Cardiac fibroblast (primary cell): ENCODE measurements at regions not wholly inside any gene's neighbourhood (a gene's known extent, or its start where the extent isn't known, plus 50 kb on each side); places are given as distances from the start of the nearest gene placed in this dataset.

ENCODE experiments used
- DNase-seq, 2 donors: peaks; one replicate each; pipeline versions ENCODE4 v3.0.0 to v3.0.0-alpha.2; 2010; ENCODE audit warnings: low read depth in 2 of 2
- H3K4me3 ChIP-seq, 2 donors: replicated peaks in 1 of 2; 1 replicate in 1 of 2; 2 replicates in 1 of 2; pipeline ENCODE4 v1.5.1; 2011; ENCODE audit warnings: low read depth in 2 of 2, low read length in 2 of 2, mild to moderate bottlenecking in 2 of 2, moderate library complexity in 1 of 2
- TF ChIP-seq, protein P1 (sequence below): IDR thresholded peaks from one replicate; pipeline ENCODE4 v1.5.1; 2011; ENCODE audit warnings: low read depth, mild to moderate bottlenecking, low read length, inconsistent platforms

DNA sequence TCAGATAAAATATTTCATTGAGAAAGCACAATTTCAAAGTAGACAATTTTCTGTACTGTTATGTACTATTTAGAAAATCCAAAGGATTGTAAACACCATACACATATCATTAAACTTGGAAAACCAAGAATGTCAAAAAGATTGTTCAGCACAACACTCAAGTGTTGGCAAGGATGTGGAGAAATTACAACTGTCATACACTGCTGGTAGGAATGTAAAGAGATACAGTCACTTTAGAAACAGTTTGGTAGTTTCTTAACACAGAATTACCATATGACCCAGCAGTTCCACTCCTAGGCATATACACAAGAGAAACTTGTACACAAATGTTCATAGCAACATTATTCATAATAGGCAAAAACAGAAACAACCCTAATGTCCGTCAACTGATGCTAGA is 71.2 kb downstream of the OR2K2 start:
- TF ChIP-seq, protein P1, sequence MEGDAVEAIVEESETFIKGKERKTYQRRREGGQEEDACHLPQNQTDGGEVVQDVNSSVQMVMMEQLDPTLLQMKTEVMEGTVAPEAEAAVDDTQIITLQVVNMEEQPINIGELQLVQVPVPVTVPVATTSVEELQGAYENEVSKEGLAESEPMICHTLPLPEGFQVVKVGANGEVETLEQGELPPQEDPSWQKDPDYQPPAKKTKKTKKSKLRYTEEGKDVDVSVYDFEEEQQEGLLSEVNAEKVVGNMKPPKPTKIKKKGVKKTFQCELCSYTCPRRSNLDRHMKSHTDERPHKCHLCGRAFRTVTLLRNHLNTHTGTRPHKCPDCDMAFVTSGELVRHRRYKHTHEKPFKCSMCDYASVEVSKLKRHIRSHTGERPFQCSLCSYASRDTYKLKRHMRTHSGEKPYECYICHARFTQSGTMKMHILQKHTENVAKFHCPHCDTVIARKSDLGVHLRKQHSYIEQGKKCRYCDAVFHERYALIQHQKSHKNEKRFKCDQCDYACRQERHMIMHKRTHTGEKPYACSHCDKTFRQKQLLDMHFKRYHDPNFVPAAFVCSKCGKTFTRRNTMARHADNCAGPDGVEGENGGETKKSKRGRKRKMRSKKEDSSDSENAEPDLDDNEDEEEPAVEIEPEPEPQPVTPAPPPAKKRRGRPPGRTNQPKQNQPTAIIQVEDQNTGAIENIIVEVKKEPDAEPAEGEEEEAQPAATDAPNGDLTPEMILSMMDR: no peak
- DNase-seq: no peak
- no peak overlapping the region for H3K4me3 ChIP-seq

DNA sequence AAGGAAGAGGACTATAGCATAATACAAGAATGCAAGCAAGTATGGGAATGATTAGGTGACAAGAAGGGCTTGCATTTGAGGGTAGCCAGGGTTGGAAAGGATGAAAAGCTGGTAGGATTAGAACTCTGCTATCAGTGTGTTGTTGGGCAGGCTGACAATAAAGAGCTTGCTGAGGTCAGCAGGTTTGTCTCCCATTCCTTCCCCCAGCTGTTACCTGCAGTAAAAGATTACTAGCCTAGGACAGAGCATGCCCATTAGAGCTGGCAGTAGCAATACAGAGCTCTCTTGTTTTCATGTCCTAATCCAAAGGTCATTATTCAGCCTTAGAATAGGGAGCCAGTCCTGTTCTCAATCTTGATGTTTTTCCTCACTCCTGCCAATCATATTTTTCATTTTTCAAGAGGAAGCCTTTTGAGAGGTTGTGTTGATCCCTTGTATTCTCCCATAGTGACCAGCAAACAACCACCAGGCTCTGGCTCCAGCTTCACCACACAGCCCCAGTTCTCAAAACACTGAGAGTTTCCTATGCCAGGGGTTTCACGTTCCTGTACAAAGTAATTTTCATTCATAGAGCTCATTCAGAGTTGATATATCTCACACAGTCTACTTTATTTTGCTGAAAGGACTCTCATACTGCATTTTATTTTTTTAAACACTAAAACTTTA is 71.7 kb downstream of the OR2K2 start:
- DNase-seq: no peak
- H3K4me3 ChIP-seq: no peak overlapping the region
- TF ChIP-seq, protein P1: no peak

DNA sequence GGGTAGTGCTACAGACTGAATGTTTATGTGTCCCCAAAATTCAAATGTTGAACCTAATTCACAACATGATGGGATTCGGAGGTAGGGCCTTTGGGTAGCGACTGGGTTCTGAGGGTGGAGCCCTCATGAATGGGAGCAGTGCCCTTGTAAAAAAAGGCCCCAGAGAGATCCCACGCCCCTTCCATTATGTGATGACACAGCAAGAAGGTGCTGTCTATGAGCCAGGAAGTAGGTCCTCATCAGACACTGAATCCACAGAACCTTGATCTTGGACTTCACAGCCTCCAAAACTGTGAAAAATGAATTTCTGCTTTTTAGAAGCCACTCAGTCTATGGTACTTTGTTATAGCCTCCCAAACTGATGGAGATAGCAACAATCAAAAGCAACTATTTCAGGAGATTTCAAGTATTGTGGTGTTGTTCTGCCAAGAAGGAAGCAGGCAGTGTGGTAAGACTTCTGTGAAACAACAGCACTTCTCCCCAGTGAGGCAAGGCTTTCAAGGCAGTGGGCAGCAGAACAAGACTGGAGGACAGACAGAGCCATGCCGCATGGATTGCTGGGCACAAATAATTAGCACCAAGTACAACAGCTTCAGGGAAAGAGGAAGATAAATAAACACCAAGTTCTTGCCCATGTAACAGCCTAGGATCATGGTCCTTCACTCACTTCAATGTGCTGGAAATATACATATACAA is 76.1 kb downstream of the OR2K2 start:
- no peak for DNase-seq
- no peak overlapping the region for H3K4me3 ChIP-seq
- TF ChIP-seq, protein P1: no peak

DNA sequence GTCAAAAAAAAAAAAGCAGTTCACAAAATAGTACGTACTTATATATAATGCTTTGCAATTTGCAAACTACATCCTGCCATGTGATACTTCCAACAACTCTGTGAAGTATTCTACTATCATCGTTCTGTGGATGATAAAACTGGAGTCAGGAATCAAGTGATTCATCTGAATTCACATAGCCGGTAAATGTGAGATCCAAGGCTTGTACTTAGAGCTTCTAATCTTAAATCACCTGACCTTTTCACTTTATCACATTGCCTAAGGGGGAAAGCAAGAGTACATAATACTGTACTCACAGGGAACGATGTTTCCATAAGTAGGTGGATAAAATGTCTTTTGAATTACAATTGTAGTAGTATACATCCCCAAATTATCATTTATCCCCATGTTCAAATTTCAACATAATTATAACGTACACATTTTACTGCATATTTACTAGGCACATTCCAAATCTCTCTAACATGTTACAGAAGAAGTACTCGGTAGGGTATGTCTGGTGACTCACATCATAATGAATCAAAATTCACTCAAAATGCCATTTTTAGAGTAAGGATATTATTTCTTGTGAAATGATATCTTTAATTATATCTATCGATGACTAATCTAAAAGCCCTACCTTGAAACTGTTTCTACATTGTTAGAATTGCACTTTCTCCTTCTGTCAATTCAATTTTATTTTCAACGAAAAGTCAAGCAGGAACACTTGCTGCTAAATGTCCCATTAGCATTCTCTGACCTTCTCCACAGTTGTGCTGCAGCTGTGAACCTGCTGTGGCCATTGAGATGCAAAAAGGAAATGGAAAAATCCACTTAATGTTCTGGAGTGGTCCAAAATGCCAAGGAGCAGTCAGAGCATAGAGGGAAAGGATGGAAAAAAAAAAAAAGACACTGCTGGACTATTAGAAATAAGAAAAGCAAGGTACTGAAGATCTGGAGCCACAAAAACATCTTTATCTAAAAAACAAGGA is 78.9 kb downstream of the OR2K2 start:
- H3K4me3 ChIP-seq: no peak overlapping the region
- TF ChIP-seq, protein P1: no peak
- no peak for DNase-seq

DNA sequence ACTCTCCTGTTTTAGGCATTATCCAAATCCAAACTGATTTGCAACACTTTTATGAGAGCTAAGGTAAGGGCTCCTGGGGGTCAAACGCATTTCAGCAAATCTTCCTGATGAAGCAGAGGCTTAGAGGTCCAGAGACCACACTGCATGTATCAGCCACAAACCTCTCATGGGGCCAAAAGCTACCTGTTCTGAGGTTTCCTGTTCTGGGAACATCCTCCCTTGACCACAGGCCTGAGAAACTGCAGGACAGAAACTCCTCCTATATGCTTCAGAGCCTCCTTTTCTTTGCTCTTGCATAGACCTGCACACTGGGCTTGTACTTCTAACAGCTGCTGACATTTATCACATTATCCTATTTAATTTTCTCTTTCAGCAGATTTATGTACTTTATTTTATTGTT is 92.6 kb downstream of the OR2K2 start:
- TF ChIP-seq, protein P1: no peak
- no peak for DNase-seq

DNA sequence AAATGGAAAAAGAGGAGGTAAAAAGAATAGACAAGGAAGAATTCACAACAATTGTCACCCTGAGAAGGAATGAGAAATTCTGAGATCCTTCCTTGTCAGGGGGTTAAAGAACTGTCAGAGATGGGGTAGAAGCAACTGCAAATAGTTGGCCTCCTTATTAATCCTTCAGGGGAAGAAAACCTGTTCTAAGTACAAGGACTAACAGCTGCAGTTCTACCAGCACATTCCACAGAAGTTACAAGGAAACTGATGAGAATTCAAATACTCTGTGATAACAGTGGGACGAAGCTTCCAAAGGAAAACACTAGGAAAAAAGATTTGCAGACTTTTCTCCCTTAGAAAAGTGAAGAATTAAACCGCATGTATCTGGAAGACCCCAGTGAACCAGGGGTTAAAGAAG is 93.7 kb downstream of the OR2K2 start:
- no peak overlapping the region for H3K4me3 ChIP-seq
- peak in 1 of 2 donors; percentile 3 for DNase-seq
- TF ChIP-seq, protein P1: no peak

More for the DNA sequence above, 92.6 kb downstream of the OR2K2 start:
- H3K4me3 ChIP-seq: no peak overlapping the region
